GM18858 (cell line): ENCODE measurements at regions not wholly inside any gene's neighbourhood (a gene's known extent, or its start where the extent isn't known, plus 50 kb on each side); places are given as distances from the start of the nearest gene placed in this dataset.
"Not testable (repeated sequence)": the region's sequence is repeated elsewhere in the genome, so short reads cannot be mapped to it uniquely, and the experiment has no call there.

Source experiments
- ATAC-seq: cut with Tn5 transposase; IDR thresholded peaks from one replicate; pipeline ENCODE4 v1.9.1; 2021; ENCODE audit not compliant: unreplicated experiment

- ATAC-seq, result no peak
Measured at GRCh38 chr11:13216711-13217075, 60.9 kb upstream of the BMAL1 start.

DNA sequence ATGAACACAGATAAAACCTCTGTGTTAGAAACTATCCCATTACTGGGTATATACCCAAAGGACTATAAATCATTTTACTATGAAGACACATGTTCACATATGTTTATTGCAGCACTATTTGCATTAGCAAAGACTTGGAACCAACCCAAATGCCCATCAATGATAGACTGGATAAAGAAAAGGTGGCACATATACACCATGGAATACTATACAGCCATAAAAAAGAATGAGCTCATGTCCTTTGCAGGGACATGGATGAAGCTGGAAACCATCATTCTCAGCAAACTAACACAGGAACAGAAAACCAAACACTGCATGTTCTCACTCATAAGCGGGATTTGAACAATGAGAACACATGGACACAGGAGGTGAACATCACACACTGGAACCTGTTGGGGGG lies 58.9 kb upstream of the BMAL1 start:
- not testable (repeated sequence) for ATAC-seq

DNA sequence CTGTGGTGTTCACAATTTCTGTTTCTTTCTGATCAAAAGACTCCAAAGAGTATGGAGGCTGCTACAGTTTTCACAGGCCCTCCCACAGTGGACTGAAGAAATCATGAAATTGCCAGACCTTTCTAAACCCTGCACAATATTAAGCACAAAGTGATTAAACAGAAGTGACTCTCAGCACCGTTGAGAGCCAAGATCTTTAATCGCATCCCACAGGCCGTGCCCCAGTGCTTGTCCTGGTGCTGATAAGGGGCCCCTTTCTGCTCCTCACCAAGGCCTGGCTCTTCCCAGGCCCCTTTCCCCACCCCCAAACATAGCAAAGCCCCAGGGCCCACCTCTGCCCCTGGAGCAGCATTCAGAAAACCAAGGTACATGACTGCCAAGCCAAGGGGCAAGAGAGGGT lies 57.4 kb upstream of the BMAL1 start:
- no peak for ATAC-seq

- no peak for ATAC-seq
Measured at GRCh38 chr11:13221722-13222121, 55.9 kb upstream of the BMAL1 start.

DNA sequence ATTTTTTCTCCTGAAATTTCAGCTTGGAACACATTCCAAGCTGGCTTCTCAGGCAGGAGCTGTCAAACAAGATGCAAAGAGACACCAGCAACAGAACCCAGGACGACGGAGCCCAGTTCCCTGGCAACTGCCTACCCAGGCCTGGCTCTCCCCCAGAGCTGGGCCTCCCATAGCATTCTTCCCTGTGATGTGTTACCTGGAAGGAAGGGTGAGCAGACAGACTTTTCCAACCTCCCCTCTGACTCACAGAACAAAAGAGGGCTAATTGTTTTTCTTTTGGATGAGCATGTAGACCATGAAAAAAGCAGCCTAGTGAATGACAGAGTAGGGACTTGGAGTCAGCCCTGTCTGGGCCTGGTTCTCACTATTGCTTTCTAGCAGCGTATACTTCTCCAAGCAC lies 55.3 kb upstream of the BMAL1 start:
- no peak for ATAC-seq

GRCh38 chr11:13223112-13223511 lies 54.5 kb upstream of the BMAL1 start:
- no peak for ATAC-seq

- ATAC-seq, result no peak
Measured at GRCh38 chr11:13224324-13224723, 53.3 kb upstream of the BMAL1 start.

- ATAC-seq, result no peak
Measured at GRCh38 chr11:13225038-13226001, 52.3 kb upstream of the BMAL1 start.

GRCh38 chr11:13227676-13228255 lies 49.8 kb upstream of the BMAL1 start:
- no peak for ATAC-seq
